NAMALWA (cell line): ENCODE measurements at regions not wholly inside any gene's neighbourhood (a gene's known extent, or its start where the extent isn't known, plus 50 kb on each side); places are given as distances from the start of the nearest gene placed in this dataset.

Experiments
- DNase-seq: peaks from one replicate; pipeline ENCODE4 v3.0.0-alpha.2; 2015; ENCODE audit warnings: low spot score

DNA sequence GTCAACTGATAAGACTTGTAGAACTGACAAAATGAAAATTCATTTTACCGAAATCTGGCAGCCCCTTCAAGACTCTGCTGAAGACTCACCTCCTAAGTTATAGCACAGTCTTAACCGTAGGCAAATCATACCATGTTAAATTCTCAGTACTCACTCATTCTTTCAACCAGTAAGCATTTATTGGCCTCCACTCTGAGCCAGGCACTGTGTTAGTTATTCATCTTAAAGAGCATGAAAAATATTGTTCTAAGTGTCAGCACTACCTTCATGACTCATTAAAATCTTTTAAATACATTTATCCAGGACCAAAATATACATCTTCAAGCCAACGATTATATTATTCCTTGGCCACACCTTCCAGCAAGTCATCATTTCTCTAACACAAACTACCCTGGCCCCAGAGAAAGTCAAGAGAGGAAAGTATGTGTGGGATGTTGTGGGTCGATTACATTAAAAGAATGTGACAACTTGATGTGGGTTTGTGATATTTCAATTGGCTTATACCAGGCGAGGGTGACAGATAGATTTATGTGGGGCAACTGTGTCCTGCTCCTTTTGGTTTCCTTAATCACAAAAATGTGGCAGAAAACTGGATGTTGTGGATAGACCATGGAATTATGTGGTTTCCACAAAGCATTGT lies 55.0 kb downstream of the TMEM30B start:
- no peak for DNase-seq

GRCh38 chr14:61225344-61225743 lies 55.8 kb downstream of the TMEM30B start:
- DNase-seq: no peak

DNA sequence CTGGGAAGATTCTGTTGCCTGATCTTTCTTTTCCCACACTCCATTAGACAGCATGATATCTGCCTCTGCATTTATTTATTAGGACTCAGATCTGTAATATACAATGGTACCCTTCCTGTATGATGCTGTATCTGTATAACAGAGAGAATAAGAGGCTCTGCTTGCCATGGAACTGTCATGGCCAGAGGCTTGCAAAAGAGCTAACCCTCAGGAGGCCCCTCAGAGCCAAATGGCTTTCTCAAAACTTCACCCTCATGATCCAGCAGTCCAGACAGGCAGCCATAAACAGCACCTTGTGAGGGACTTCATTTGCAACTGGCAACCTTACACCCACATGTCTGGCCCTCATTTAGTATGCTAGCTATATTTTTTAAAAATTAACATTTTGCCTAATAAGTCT lies 57.6 kb downstream of the TMEM30B start:
- DNase-seq: no peak

DNA sequence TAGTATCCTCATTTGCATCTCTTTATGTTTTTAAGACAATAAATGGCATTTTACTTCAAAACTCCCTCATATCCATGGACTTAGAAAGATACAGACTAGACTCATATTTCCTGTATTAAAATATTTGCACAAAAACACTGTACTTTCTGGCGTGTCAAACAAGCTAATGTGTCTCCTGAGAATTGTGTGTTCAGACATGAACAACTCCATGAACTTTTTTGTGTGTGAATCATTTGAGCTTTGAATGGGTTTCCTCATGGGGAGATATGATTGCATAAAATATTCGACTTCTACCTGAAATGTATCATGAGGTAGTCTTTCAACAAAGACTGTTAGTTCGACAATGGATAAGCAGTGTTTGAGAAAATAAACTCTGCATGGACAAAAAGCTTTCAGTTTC lies 58.8 kb downstream of the TMEM30B start:
- no peak for DNase-seq

DNA sequence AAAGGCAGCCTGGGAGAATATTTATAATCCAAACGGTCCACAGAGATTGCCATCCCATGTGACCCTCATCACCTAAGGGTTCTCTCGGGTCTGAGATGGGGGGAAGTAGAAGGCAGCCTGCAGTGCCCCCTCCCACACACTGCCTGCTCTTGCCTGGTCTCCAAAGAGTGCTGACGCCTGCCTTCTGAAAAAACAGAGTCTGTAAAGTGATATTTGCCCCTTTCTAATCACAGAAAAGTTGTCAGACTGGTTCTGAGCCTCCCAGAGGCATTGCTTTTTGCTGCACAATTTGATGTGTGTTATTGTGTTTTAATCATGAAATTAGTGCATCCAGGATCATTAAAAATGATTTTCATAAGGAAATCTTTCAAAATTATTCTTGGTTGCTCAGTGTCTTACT lies 59.2 kb downstream of the TMEM30B start:
- DNase-seq: no peak

DNA sequence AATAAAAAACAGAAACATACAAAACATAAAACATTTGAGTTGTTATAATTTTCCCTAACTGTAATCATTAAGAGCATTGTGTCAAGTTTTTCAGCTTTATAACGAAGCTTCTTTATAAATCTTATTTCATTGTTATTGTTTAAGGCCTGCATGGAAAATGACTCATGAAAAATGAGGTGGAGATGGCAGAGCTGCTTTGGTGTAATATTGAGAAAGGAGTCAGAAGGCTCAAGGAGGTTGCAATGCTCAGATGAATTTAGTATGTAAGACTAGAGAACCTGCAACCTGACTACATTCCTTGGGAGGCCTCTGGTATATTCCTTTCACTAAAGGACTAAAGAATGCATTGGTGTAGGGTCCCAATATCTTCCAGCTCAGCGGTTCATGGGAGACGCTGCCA lies 61.5 kb downstream of the TMEM30B start:
- no peak for DNase-seq

- DNase-seq: no peak
Measured at GRCh38 chr14:61219256-61219655, 61.9 kb downstream of the TMEM30B start.

- no peak for DNase-seq
Measured at GRCh38 chr14:61218767-61219166, 62.4 kb downstream of the TMEM30B start.

- DNase-seq: no peak
Measured at GRCh38 chr14:61218157-61218556, 63.0 kb downstream of the TMEM30B start.

DNA sequence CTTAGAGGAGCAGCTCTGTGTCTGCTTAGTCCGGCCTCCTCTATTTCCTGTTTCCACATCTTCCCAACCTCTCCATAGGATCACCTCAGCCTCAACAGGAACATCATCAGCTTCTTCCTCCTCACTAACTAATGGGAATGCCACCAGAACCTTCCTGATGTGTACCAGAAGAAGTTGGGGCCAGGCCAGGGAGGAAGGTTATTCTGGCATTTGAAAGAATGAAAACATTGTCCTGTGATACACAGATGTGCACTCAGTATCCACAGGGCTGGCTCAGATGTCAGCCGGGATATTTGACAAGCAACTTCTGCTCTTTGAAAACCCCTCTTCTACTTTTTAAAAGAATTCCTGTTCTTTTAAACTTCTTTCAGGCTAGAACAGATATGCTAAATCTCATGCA lies 63.6 kb downstream of the TMEM30B start:
- no peak for DNase-seq

DNA sequence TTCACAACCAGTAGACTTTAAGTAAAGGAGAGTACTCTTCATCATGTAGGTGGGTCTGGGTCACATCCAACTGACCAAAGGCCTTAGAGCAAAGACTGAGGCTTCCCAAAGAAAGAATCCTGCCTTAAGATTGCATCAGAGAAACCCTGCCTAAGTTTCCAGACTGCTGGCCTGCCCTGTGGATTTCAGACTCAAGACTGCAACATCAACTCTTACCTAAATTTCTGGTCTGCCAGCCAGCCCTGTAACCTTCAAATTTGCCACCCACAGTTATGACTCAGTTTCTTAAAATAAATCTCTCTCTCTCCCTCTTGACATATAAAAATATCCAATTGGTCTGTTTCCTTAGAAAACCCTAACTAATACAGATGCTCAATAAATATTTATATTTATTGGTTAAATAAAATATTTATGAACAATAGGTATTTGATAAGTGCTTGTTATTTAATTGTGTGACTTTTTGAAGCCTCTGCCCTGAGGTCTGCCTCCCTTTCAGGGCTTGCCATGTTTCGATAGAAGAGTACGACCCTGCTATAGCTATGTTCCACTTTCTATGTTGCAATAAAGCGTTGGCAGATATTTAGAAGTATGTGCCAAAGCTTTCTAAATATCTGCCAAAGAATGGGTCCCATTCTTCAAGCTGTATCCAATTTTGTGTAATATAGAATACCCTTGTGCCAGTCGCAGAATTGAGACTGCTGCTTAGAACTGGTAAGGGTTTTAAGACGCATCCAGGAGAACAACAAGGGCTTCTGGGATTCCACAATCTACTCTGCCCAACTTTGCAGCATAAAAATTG lies 65.7 kb downstream of the TMEM30B start:
- DNase-seq: no peak

GRCh38 chr14:61213920-61214319 lies 67.2 kb downstream of the TMEM30B start:
- DNase-seq: no peak

DNA sequence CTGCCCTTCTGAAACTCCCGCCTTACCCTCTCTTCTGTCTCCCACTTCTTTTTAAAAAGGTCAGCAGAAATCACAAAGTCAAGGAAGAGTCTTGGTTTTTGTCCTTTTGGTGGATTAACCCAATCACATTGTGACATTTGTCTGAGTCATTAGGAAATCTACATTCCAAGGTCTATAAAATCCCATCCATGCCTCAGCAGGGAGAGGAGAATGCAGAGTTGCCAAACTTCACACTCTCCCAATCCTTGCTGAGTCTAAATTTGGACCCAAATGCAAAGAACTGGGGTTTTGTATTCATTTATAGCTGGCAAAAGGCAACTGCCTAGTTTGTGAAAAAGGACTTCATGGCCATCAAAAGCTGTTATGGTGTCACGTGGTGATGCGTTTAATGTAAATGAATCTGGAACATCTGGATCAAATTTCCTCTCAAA lies 67.9 kb downstream of the TMEM30B start:
- DNase-seq: no peak

DNA sequence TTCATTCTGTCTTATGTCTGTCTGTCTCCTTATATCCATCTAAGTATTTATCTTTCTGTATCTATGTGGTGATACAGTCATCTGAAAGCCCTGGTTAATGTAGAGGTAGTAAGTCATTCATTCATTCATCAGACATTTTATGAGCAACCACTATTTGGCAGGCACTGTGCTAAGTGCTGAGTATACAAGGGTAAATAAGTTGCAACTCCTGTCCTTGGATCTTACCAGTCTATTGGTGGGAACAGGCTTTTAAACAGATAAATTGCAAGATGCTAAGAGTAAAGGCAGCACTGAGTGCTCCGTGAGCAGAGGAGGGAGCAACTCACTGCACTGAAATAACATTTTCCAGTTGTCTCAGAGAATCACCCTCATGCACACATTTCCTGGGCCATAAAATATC lies 68.6 kb downstream of the TMEM30B start:
- no peak for DNase-seq

DNA sequence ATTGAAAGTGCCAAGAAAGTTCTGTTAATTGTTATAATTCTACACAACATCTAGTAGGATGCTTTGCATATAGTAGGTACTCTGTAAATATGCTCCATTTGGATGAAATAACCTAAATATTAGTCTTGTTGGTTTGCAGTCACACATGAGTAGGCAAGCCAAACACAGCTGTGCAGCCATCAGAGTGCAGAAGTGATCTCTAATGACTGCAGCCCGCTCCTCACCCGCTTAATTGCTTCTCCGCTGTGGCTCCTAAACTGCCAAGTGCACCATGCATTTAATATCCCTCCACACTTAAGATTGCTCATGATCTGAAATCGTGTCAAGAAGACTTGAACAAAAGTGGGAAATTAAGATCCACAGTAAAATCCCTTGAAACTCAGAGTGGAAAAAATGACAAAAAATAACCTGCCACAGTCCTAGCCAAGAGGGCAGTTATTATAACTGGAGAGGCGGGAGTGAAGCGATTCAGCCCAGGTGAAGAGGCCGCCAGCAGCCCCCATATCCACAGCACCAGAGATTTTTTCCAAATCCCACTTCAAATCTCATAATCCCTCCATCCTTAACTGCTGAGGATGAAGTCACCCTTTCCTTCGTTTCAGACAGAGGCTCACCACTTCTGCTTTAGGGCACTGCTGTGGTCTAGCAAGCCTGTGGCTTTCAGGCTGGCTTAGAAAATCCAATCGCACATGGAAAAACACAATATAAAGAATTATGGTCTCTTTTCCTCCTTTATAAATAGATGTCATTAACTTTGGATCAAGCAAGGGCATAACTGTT lies 69.5 kb downstream of the TMEM30B start:
- peak; percentile 64 for DNase-seq

- no peak for DNase-seq
Measured at GRCh38 chr14:61203081-61203753, 77.9 kb downstream of the TMEM30B start.

DNA sequence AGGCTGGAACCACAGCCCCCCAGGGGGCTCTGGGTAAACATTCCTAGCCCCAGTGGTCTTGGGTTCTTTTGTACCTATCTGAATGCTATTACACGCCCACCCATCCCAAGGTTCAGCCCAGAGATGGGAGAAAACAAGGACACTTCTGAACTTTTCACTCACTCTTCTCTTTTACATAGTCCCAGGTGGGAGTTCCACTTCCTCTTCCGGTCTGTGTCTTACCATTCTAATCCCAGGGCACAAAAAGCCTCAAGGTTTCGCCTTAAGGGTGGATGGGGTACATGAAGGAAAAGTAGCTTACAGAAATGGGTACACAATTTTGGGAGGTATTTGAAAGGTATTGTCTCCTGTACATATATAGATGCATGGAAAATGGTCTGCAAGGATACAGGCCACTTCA lies 79.0 kb downstream of the TMEM30B start:
- DNase-seq: no peak

GRCh38 chr14:61201171-61201570 lies 80.0 kb downstream of the TMEM30B start:
- DNase-seq: no peak

DNA sequence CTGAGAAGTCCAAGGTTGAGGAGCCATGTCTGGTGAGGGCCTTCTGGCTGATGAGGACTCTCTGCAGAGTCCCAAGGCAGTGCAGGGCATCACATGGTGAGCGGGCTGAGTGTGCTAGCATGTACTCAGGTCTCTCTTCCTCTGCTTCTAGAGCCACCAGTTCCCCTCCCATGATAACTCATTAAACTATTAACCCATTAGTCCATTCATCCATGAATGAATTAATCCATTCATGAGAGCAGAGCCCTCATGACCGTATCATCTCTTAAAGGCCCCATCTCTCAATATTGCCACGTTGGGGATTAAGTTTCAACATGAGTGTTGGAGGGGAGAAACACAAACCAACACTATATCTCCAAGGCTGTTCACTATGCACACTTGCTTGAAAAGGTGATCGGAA lies 83.7 kb downstream of the TMEM30B start:
- no peak for DNase-seq

- DNase-seq: no peak
Measured at GRCh38 chr14:61196792-61197191, 84.3 kb downstream of the TMEM30B start.

- DNase-seq: no peak
Measured at GRCh38 chr14:61196034-61196433, 85.1 kb downstream of the TMEM30B start.

DNA sequence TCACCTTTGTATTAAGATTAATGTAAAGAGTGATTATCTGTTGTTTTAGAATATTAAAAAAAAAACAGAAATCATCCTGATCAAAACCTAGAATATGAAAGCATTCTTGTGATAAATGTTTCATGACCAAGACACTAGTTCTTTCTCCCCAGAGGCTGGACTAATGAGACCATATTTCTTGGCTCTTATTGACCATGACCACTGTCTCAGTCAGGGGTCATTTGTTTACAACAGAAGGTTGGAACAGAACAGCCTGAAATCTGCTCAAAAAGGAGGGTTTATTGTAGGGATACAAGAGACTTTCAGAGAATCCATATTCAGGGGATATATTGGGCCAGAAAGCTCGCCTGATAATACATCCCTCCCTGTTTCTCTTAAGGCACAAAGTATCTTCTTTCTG lies 87.7 kb downstream of the TMEM30B start:
- DNase-seq: no peak
